HTR-8/SVneo (cell line): ENCODE measurements at regions not wholly inside any gene's neighbourhood (a gene's known extent, or its start where the extent isn't known, plus 50 kb on each side); places are given as distances from the start of the nearest gene placed in this dataset.
A peak's percentile ranks its signal among the peaks of the same experiment; 100 is the strongest.

Experiments
- DNase-seq: peaks from one replicate; pipeline ENCODE4 v3.0.0; 2011; ENCODE audit warnings: low spot score, mixed read lengths; ENCODE audit not compliant: insufficient read length
- FAIRE-seq: peaks from 2 replicates; lab custom pipeline; 2011; peaks lifted over from hg19 to GRCh38; lab: Jason Lieb, UNC

- FAIRE-seq, result no peak
- peak; percentile 38 for DNase-seq
Measured at GRCh38 chr2:76599732-76600368, 889.1 kb upstream of the GCFC2 start.

- no peak for FAIRE-seq
- DNase-seq, result no peak
Measured at GRCh38 chr2:76584474-76584873, 873.8 kb upstream of the GCFC2 start.

- FAIRE-seq (no peak), DNase-seq (no peak)
Measured at GRCh38 chr2:76579911-76580310, 869.2 kb upstream of the GCFC2 start.

- no peak for FAIRE-seq
Measured at GRCh38 chr2:76572981-76573380, 862.3 kb upstream of the GCFC2 start.

GRCh38 chr2:76569819-76570218 lies 859.1 kb upstream of the GCFC2 start:
- no peak for FAIRE-seq
- DNase-seq, result no peak

More at GRCh38 chr2:76572981-76573380, 862.3 kb upstream of the GCFC2 start:
- no peak for DNase-seq

- no peak for FAIRE-seq
- no peak for DNase-seq
Measured at GRCh38 chr2:76567478-76567877, 856.8 kb upstream of the GCFC2 start.

GRCh38 chr2:76564734-76565133 lies 854.0 kb upstream of the GCFC2 start:
- DNase-seq, result no peak
- no peak for FAIRE-seq

- DNase-seq, result no peak
- no peak for FAIRE-seq
Measured at GRCh38 chr2:76563730-76564129, 853.0 kb upstream of the GCFC2 start.

GRCh38 chr2:76558157-76558556 lies 847.4 kb upstream of the GCFC2 start:
- FAIRE-seq (no peak), DNase-seq (no peak)

GRCh38 chr2:76556018-76556417 lies 845.3 kb upstream of the GCFC2 start:
- no peak for FAIRE-seq
- no peak for DNase-seq

- FAIRE-seq (no peak), DNase-seq (no peak)
Measured at GRCh38 chr2:76546207-76546606, 835.5 kb upstream of the GCFC2 start.

- FAIRE-seq, result no peak
- no peak for DNase-seq
Measured at GRCh38 chr2:76544901-76545300, 834.2 kb upstream of the GCFC2 start.

- FAIRE-seq (no peak), DNase-seq (no peak)
Measured at GRCh38 chr2:76517574-76517909, 806.8 kb upstream of the GCFC2 start.

GRCh38 chr2:76516861-76517573 lies 806.3 kb upstream of the GCFC2 start:
- DNase-seq, result no peak
- FAIRE-seq, result no peak

- no peak for FAIRE-seq
- no peak for DNase-seq
Measured at GRCh38 chr2:76512201-76512820, 801.6 kb upstream of the GCFC2 start.

GRCh38 chr2:76506538-76506937 lies 795.8 kb upstream of the GCFC2 start:
- FAIRE-seq, result no peak
- no peak for DNase-seq

- FAIRE-seq (no peak), DNase-seq (no peak)
Measured at GRCh38 chr2:76501641-76502040, 790.9 kb upstream of the GCFC2 start.

- FAIRE-seq, result no peak
- no peak for DNase-seq
Measured at GRCh38 chr2:76498360-76498759, 787.6 kb upstream of the GCFC2 start.

GRCh38 chr2:76491503-76491902 lies 780.8 kb upstream of the GCFC2 start:
- no peak for DNase-seq
- FAIRE-seq, result no peak

GRCh38 chr2:76478266-76479035 lies 767.7 kb upstream of the GCFC2 start:
- FAIRE-seq, result no peak
- no peak for DNase-seq

GRCh38 chr2:76472946-76473345 lies 762.2 kb upstream of the GCFC2 start:
- no peak for DNase-seq
- no peak for FAIRE-seq
